Cerebellar nuclear complex (tissue), 1 donor: ENCODE measurements at regions not wholly inside any gene's neighbourhood (a gene's known extent, or its start where the extent isn't known, plus 50 kb on each side); places are given as distances from the start of the nearest gene placed in this dataset.

Experiments used
- DNase-seq, 2 experiments: peaks; one replicate each; lab custom pipeline; 2025; lab: John Stamatoyannopoulos, UW

GRCh38 chr3:43180694-43181093, 74.8 kb upstream of the POMGNT2 start:
- no peak for DNase-seq

DNA sequence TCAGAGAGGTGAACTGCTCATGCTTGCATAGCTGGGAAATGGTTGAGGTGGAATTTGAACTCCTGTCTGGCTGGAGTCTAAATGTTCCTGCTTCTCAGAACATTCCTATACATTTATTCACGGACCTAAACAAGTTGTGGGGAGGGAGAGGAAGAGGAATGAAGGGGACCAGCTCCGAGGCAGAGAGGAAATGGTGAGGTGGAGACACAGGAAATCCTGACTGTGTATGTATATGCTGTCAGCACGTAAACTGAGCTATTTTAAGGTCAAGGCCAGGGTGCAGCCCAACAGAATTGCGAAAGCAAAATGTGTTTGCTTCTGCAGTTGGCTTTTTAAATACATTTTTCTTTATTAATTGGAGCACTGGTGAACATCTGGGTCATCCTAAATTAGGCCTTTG, 74.1 kb upstream of the POMGNT2 start:
- DNase-seq = no peak

DNA sequence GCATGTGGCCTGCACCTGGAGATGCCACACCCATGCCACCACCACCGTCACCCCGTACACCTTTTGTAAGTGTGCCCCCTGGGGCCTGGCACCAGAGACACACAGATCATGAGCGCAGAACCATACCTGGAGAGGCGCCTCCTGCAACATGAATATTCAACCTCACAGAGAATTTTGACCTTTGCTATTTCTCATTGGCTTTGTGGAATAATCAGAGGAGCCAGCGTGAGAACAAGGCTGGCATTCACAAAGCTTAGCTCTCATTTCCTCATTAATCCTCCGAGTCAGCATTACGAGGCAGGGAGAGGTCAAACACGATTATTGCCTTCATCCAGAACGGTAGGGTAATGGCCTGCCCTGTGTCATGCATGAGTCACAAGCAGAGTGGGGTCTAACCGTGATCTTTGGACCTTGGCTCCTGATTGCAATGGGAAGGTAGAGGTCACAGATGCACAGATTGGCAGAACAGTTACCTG, 73.0 kb upstream of the POMGNT2 start:
- DNase-seq = no peak

- DNase-seq = no peak
Measured at GRCh38 chr3:43177085-43177484, 71.2 kb upstream of the POMGNT2 start.

- DNase-seq = peak in 1 of 2 experiments; percentile 45
Measured at GRCh38 chr3:43176666-43177065, 70.8 kb upstream of the POMGNT2 start.

DNA sequence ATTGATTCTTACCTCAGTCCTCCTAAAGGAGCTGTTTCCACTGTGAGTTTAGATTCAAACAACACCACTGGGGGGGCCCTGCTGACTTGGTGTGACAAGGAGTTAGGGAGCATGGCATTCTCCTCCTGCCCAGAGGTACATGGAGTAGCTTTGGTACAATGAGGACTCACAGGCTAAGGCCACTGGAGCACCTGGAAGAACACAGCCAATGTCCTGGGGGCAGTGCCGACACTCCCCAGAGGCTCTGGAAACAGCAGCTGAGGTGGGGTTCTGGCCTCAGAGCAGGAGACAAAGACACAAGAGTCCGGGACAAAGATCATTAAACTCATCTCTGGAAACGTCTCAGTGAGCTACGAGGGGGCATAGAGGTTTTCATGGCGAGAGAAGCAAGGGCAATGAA, 69.7 kb upstream of the POMGNT2 start:
- DNase-seq = no peak

DNA sequence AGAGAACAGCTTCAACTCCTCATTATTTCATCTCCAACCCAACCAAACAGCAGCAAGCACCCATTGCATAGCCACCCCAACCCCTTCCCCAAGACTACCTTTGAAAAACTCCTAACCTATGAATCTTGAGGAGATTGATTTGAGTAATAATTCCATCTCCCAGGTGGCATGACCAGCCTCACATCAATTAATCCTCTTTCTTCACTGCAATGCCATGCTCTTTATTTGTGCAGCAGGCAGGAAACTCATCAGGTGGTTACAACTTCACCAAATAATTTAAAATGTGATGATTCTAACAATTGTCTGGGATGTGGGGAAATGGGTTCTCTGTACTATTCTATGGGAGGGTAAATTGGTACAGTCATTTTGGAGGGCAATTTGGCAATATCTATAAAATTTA, 68.1 kb upstream of the POMGNT2 start:
- DNase-seq = no peak

DNA sequence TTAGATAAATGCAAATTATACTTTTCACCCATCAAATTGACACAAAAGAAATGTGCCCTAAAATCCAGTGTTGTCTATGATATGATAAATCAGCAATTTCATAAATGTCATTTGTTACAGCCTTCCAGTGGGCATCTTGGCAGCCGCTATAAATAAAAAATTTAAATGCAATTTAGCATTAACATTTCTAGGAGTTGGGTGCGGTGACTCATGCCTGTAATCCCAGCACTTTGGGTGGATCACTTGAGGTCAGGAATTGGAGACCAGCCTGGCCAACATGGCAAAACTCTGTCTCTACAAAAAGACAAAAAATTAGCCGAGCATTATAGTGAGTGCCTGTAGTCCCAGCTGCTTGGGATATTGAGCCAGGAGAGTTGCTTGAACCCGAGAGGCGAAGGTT, 65.9 kb upstream of the POMGNT2 start:
- no peak for DNase-seq

- no peak for DNase-seq
Measured at GRCh38 chr3:43170553-43170952, 64.7 kb upstream of the POMGNT2 start.

DNA sequence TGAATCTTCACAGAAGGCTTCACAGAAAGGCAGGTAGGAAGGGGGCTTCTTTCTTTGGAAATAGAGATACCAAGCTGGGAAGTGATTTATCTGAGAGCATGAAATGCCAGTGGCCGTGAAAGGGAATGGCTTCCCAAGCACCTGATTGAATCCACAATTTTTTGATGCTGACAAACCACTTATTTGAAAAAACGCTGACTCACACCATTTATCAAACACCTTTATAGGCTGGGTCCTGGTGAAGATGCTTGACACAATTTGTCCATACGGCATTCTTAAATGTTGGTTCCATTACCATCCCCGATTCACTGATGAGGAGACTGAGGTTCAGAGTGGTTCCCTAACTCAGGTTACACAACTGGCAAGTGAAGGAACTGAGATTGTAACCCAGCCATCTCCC, 64.1 kb upstream of the POMGNT2 start:
- DNase-seq = no peak

DNA sequence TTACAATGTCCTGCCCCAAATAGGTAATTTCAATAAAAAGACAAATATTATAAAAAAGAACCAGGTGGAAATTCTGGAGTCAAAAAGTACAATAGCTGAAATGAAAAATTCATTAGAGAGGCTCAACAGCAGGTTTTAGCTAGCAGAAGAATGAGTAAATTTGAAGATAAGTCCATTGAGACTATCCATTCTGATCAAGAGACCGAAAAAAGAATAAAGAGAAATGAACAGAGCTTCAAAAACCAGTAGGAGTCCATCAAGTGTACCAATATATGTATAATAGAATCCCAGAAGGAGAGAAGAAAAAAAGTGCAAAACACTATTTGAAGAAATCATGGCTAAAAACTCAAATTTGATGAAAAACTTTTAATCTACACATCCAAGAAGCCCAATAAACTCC, 60.5 kb upstream of the POMGNT2 start:
- no peak for DNase-seq

DNA sequence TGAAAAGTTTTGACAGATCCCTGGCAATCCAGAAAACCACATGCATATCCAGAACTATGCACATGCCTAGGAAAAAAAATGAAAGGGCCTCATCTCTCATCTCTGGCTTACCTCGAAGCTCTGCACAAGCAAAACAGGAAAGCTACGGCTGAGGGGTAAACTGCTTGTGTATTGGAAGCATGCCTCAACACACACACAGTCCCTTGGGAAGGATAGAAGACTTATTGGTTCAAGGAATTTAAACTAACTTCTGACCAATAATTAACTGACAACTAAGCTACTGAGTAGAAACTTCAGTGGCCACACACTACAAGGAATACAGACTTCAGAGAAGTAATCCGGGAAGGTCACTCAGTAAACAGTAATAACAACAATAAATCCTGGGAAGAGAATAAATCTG, 59.9 kb upstream of the POMGNT2 start:
- DNase-seq = no peak

GRCh38 chr3:43163895-43164493, 58.1 kb upstream of the POMGNT2 start:
- DNase-seq = no peak

DNA sequence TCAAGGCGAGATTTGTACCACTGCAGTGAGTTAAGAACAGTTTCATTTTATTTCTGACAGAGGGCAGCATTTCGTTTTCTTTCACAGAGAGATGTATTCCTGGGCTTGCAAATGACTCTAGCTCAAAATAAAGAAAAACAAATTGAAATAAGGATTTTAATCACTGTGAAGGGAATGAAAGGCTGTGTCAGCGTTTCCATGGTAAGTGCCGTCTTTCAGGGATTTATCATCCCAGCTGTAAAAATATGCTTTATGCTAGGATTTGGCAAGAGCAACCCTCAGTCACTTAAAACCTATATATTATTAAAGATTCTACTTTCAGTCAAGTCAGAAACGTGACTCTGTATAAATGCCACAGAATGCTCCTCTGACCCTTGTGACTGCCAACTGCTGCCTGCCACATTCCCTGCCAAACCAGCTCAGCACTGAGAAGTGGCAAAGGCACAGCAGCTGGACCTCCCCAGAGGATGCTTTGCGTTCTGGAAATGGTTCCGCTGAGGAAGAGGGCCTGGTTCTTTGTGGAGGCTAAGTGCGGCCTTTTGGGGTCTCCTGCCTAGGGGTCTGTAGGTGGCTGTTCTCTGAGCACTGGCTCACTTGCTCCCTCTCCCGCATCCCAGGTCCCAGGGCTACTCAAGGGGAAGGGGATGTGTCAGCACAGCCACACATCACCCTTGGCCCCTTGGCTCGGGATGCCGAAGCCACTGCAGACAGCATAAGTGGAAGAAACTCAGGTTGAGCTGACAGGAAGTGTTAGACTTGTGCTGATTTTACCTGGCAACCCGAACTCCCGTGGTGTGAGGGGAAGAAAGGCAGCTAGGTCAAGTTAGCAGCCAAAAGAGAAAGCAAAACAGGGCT, 56.6 kb upstream of the POMGNT2 start:
- DNase-seq = peak in 1 of 2 experiments; percentile 74

DNA sequence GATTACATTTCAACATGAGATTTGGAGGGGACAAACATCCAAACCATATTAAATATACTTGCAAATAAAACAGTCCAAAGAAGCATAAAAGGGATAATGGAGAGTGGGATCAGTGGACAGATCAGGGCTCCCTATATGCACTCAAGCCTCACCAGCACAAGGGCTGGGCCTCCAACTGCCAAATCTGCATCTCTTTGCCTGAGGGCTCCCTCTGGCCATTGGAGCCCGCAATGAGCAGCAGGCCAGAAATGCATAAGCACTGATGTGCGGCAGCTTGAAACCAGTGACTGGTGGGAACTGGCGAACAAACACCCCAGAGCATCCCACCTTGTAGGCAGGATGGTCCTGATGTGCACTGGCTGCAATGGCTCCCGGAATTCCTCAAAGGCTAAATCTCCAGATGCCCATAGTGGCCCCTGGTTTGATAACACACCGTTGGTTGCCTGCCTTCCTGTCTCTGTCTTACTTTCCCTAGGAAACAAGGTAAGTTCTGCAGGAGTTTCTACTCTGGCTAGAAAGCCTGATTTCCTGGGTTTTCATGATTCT, 55.9 kb upstream of the POMGNT2 start:
- no peak for DNase-seq

- DNase-seq = no peak
Measured at GRCh38 chr3:43160664-43161063, 54.8 kb upstream of the POMGNT2 start.

- peak in 1 of 2 experiments; percentile 82 for DNase-seq
Measured at GRCh38 chr3:43159876-43160255, 54.0 kb upstream of the POMGNT2 start.

GRCh38 chr3:43159131-43159875, 53.4 kb upstream of the POMGNT2 start:
- peak; percentile 49 to 82 for DNase-seq

GRCh38 chr3:43156812-43157455, 51.1 kb upstream of the POMGNT2 start:
- DNase-seq = no peak

GRCh38 chr3:43155464-43156121, 49.7 kb upstream of the POMGNT2 start:
- no peak for DNase-seq
